Fibroblast of lung (primary cell): ENCODE measurements at regions not wholly inside any gene's neighbourhood (a gene's known extent, or its start where the extent isn't known, plus 50 kb on each side); places are given as distances from the start of the nearest gene placed in this dataset.

Experiments used
- EZH2 ChIP-seq: IDR thresholded peaks from 2 replicates; pipeline ENCODE4 v1.5.1; 2012; ENCODE audit warnings: low read length, control low read depth, mild to moderate bottlenecking; ENCODE audit errors: missing control alignments
- TF ChIP-seq, protein P1 (sequence below), 2 donors: IDR thresholded peaks in 1 of 2; conservative IDR thresholded peaks in 1 of 2; 1 replicate in 1 of 2; 2 replicates in 1 of 2; pipeline ENCODE4 v1.5.1; 2011 to 2012; ENCODE audit warnings: low read length in 2 of 2, control low read depth in 1 of 2, inconsistent platforms in 1 of 2, low read depth in 1 of 2, mild to moderate bottlenecking in 1 of 2

DNA sequence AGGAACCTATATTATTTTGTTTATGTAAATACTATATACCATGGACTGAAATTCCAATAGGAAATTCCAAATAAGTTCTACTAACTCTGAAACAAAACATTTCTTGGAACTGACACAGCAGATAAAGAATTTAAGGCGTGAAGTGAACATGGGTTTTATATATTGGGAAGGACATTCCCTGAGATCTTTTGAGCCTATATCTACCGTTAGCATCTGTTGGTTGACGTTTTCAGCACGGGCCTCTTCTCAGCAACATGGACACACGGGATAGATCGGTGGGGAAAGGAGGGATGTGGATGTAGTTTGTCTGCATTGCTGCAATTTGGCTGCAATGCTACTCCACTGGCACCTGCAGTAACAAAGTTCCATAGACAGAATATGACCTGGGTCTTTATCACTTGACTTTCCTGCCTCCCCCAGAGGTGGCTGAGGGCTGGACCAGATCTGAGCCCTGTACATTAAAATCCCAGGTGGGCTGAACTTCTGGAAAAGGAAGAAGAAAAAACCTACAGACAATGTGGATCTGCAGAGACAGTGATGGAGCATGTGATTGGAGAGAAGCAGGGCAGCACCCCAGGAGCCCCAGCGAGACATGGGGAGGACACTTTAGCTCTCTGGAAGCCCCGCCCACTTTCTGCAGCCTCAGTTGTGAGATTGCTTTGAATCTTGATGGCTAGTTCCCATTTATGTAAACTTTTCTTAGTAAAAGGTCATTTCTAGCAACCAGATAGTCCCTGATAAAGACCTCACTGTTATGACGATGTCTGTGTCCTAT, 91.2 kb upstream of the CPEB4 start:
- TF ChIP-seq, protein P1, sequence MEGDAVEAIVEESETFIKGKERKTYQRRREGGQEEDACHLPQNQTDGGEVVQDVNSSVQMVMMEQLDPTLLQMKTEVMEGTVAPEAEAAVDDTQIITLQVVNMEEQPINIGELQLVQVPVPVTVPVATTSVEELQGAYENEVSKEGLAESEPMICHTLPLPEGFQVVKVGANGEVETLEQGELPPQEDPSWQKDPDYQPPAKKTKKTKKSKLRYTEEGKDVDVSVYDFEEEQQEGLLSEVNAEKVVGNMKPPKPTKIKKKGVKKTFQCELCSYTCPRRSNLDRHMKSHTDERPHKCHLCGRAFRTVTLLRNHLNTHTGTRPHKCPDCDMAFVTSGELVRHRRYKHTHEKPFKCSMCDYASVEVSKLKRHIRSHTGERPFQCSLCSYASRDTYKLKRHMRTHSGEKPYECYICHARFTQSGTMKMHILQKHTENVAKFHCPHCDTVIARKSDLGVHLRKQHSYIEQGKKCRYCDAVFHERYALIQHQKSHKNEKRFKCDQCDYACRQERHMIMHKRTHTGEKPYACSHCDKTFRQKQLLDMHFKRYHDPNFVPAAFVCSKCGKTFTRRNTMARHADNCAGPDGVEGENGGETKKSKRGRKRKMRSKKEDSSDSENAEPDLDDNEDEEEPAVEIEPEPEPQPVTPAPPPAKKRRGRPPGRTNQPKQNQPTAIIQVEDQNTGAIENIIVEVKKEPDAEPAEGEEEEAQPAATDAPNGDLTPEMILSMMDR (conservative IDR thresholded peaks at IDR 0.05 in 1 of 2, IDR thresholded peaks at IDR 0.05 in 1 of 2; ENCODE audit: low read depth in 1 of 2, low read length in 2 of 2), result no peak
- TF ChIP-seq EZH2, result no peak
